ENCODE measurements at regions not wholly inside any gene's neighbourhood (a gene's known extent, or its start where the extent isn't known, plus 50 kb on each side); places are given as distances from the start of the nearest gene placed in this dataset.

- Histone ChIP-seq H3K4me1 (ENCODE audit: control insufficient read depth in 1 of 2, insufficient read depth in 2 of 2, low read length in 2 of 2) (peaks cover 3 to 21% of the 10 kb centered on the region in 2 donors), H3K9me3 (ENCODE audit: control insufficient read depth in 1 of 2, low read length in 2 of 2) (no peaks in the 10 kb centered on the region), H3K36me3 (ENCODE audit: control insufficient read depth in 1 of 2, insufficient read depth in 2 of 2, low read length in 2 of 2) (no peaks in the 10 kb centered on the region), H3K27me3 (ENCODE audit: low read depth, low read length) (no peaks in the 10 kb centered on the region), H3K4me3 (ENCODE audit: low read depth in 1 of 2, low read length in 2 of 2) (peak overlapping the region; percentile 62 to 63), H3K27ac (ENCODE audit: low read length) (peak overlapping the region; percentile 96)
These were observed 85.0 kb upstream of the MELK start for GRCh38 chr9:36487482-36488388.

- Histone ChIP-seq H3K27ac (ENCODE audit: low read length) (peak overlapping the region; percentile 60), H3K4me3 (ENCODE audit: low read depth in 1 of 2, low read length in 2 of 2) (peak overlapping the region; percentile 75 to 89), H3K36me3 (ENCODE audit: control insufficient read depth in 1 of 2, insufficient read depth in 2 of 2, low read length in 2 of 2) (no peaks in the 10 kb centered on the region), H3K9me3 (ENCODE audit: control insufficient read depth in 1 of 2, low read length in 2 of 2) (no peaks in the 10 kb centered on the region), H3K27me3 (ENCODE audit: low read depth, low read length) (no peaks in the 10 kb centered on the region), H3K4me1 (ENCODE audit: control insufficient read depth in 1 of 2, insufficient read depth in 2 of 2, low read length in 2 of 2) (peaks cover 3 to 21% of the 10 kb centered on the region in 2 donors)
These were observed 85.7 kb upstream of the MELK start for GRCh38 chr9:36486933-36487481.

GRCh38 chr9:36486329-36486932 is 86.3 kb upstream of the MELK start:
- H3K36me3 ChIP-seq (ENCODE audit: control insufficient read depth in 1 of 2, insufficient read depth in 2 of 2, low read length in 2 of 2): no peaks in the 10 kb centered on the region
- peaks cover 3 to 24% of the 10 kb centered on the region in 2 donors for H3K4me1 ChIP-seq (ENCODE audit: control insufficient read depth in 1 of 2, insufficient read depth in 2 of 2, low read length in 2 of 2)
- peak overlapping the region; percentile 75 to 89 for H3K4me3 ChIP-seq (ENCODE audit: low read depth in 1 of 2, low read length in 2 of 2)
- no peaks in the 10 kb centered on the region for H3K27me3 ChIP-seq (ENCODE audit: low read depth, low read length)
- peak overlapping the region; percentile 60 for H3K27ac ChIP-seq (ENCODE audit: low read length)
- H3K9me3 ChIP-seq (ENCODE audit: control insufficient read depth in 1 of 2, low read length in 2 of 2): no peaks in the 10 kb centered on the region

- Histone ChIP-seq H3K4me1 (ENCODE audit: control insufficient read depth in 1 of 2, insufficient read depth in 2 of 2, low read length in 2 of 2) (peaks cover 3 to 24% of the 10 kb centered on the region in 2 donors), H3K4me3 (ENCODE audit: low read depth in 1 of 2, low read length in 2 of 2) (peak overlapping the region; percentile 75 to 89), H3K27me3 (ENCODE audit: low read depth, low read length) (no peaks in the 10 kb centered on the region), H3K9me3 (ENCODE audit: control insufficient read depth in 1 of 2, low read length in 2 of 2) (no peaks in the 10 kb centered on the region), H3K27ac (ENCODE audit: low read length) (peak overlapping the region; percentile 60), H3K36me3 (ENCODE audit: control insufficient read depth in 1 of 2, insufficient read depth in 2 of 2, low read length in 2 of 2) (no peaks in the 10 kb centered on the region)
These were observed 85.7 kb upstream of the RNF38 start for GRCh38 chr9:36485647-36486328.

- Histone ChIP-seq H3K36me3 (ENCODE audit: control insufficient read depth in 1 of 2, insufficient read depth in 2 of 2, low read length in 2 of 2) (no peaks in the 10 kb centered on the region), H3K4me1 (ENCODE audit: control insufficient read depth in 1 of 2, insufficient read depth in 2 of 2, low read length in 2 of 2) (peaks cover 7 to 24% of the 10 kb centered on the region in 2 donors), H3K9me3 (ENCODE audit: control insufficient read depth in 1 of 2, low read length in 2 of 2) (no peaks in the 10 kb centered on the region), H3K4me3 (ENCODE audit: low read depth in 1 of 2, low read length in 2 of 2) (no peak overlapping the region), H3K27me3 (ENCODE audit: low read depth, low read length) (no peaks in the 10 kb centered on the region), H3K27ac (ENCODE audit: low read length) (no peak overlapping the region)
These were observed 84.1 kb upstream of the RNF38 start for GRCh38 chr9:36484124-36484523.

- H3K4me1 ChIP-seq (ENCODE audit: control insufficient read depth in 1 of 2, insufficient read depth in 2 of 2, low read length in 2 of 2): peaks cover 3 to 4% of the 10 kb centered on the region in 2 donors
- H3K9me3 ChIP-seq (ENCODE audit: control insufficient read depth in 1 of 2, low read length in 2 of 2): no peaks in the 10 kb centered on the region
- no peaks in the 10 kb centered on the region for H3K36me3 ChIP-seq (ENCODE audit: control insufficient read depth in 1 of 2, insufficient read depth in 2 of 2, low read length in 2 of 2)
- H3K27ac ChIP-seq (ENCODE audit: low read length): no peak overlapping the region
- H3K4me3 ChIP-seq (ENCODE audit: low read depth in 1 of 2, low read length in 2 of 2): no peak overlapping the region
- H3K27me3 ChIP-seq (ENCODE audit: low read depth, low read length): no peaks in the 10 kb centered on the region
These were observed 79.0 kb upstream of the RNF38 start for GRCh38 chr9:36479101-36479500.

GRCh38 chr9:36471359-36471758 is 71.3 kb upstream of the RNF38 start:
- H3K4me1 ChIP-seq (ENCODE audit: control insufficient read depth in 1 of 2, insufficient read depth in 2 of 2, low read length in 2 of 2): peaks cover 13 to 19% of the 10 kb centered on the region in 2 donors
- peak overlapping the region; percentile 48 to 74 for H3K4me3 ChIP-seq (ENCODE audit: low read depth in 1 of 2, low read length in 2 of 2)
- no peaks in the 10 kb centered on the region for H3K27me3 ChIP-seq (ENCODE audit: low read depth, low read length)
- no peaks in the 10 kb centered on the region for H3K36me3 ChIP-seq (ENCODE audit: control insufficient read depth in 1 of 2, insufficient read depth in 2 of 2, low read length in 2 of 2)
- H3K9me3 ChIP-seq (ENCODE audit: control insufficient read depth in 1 of 2, low read length in 2 of 2): no peaks in the 10 kb centered on the region
- H3K27ac ChIP-seq (ENCODE audit: low read length): peak overlapping the region; percentile 95

GRCh38 chr9:36470643-36471290 is 70.7 kb upstream of the RNF38 start:
- Histone ChIP-seq H3K36me3 (ENCODE audit: control insufficient read depth in 1 of 2, insufficient read depth in 2 of 2, low read length in 2 of 2) (no peaks in the 10 kb centered on the region), H3K4me1 (ENCODE audit: control insufficient read depth in 1 of 2, insufficient read depth in 2 of 2, low read length in 2 of 2) (peaks cover 13 to 19% of the 10 kb centered on the region in 2 donors), H3K4me3 (ENCODE audit: low read depth in 1 of 2, low read length in 2 of 2) (peak overlapping the region; percentile 48 to 74), H3K9me3 (ENCODE audit: control insufficient read depth in 1 of 2, low read length in 2 of 2) (no peaks in the 10 kb centered on the region), H3K27me3 (ENCODE audit: low read depth, low read length) (no peaks in the 10 kb centered on the region), H3K27ac (ENCODE audit: low read length) (peak overlapping the region; percentile 95)

- H3K4me3 ChIP-seq (ENCODE audit: low read depth in 1 of 2, low read length in 2 of 2): no peak overlapping the region
- H3K27ac ChIP-seq (ENCODE audit: low read length): no peak overlapping the region
- H3K27me3 ChIP-seq (ENCODE audit: low read depth, low read length): no peaks in the 10 kb centered on the region
- no peaks in the 10 kb centered on the region for H3K36me3 ChIP-seq (ENCODE audit: control insufficient read depth in 1 of 2, insufficient read depth in 2 of 2, low read length in 2 of 2)
- no peaks in the 10 kb centered on the region for H3K9me3 ChIP-seq (ENCODE audit: control insufficient read depth in 1 of 2, low read length in 2 of 2)
- peaks cover 0 to 16% of the 10 kb centered on the region in 2 donors for H3K4me1 ChIP-seq (ENCODE audit: control insufficient read depth in 1 of 2, insufficient read depth in 2 of 2, low read length in 2 of 2)
These were observed 63.4 kb upstream of the RNF38 start for GRCh38 chr9:36463467-36463866.

GRCh38 chr9:36462245-36462644 is 62.2 kb upstream of the RNF38 start:
- no peak overlapping the region for H3K4me3 ChIP-seq (ENCODE audit: low read depth in 1 of 2, low read length in 2 of 2)
- H3K4me1 ChIP-seq (ENCODE audit: control insufficient read depth in 1 of 2, insufficient read depth in 2 of 2, low read length in 2 of 2): peaks cover 0 to 16% of the 10 kb centered on the region in 2 donors
- no peaks in the 10 kb centered on the region for H3K36me3 ChIP-seq (ENCODE audit: control insufficient read depth in 1 of 2, insufficient read depth in 2 of 2, low read length in 2 of 2)
- no peak overlapping the region for H3K27ac ChIP-seq (ENCODE audit: low read length)
- H3K9me3 ChIP-seq (ENCODE audit: control insufficient read depth in 1 of 2, low read length in 2 of 2): no peaks in the 10 kb centered on the region
- no peaks in the 10 kb centered on the region for H3K27me3 ChIP-seq (ENCODE audit: low read depth, low read length)

Measured in muscle layer of duodenum (tissue), 2 donors.